ENCODE measurements at regions not wholly inside any gene's neighbourhood (a gene's known extent, or its start where the extent isn't known, plus 50 kb on each side); places are given as distances from the start of the nearest gene placed in this dataset.
"Not testable (repeated sequence)": the region's sequence is repeated elsewhere in the genome, so short reads cannot be mapped to it uniquely, and the experiment has no call there.

DNA sequence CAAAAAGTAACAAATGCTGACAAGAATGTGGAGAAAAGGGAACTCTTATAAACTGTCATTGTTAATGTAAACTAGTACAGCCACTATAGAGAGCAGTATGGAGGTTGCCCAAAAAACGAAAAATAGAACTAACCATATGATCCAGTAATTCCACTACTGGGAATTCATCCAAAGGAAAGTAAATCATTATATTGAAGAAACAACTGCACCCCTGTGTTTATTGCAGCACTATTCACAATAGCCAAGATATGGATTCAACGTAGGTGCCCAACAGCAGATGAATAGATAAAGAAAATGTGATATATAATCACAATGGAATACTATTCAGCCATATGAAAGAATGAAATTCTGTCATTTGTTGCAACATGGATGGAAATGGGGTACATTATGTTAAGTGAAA lies 188.0 kb upstream of the E2F7 start:
- no peak for DNase-seq

DNA sequence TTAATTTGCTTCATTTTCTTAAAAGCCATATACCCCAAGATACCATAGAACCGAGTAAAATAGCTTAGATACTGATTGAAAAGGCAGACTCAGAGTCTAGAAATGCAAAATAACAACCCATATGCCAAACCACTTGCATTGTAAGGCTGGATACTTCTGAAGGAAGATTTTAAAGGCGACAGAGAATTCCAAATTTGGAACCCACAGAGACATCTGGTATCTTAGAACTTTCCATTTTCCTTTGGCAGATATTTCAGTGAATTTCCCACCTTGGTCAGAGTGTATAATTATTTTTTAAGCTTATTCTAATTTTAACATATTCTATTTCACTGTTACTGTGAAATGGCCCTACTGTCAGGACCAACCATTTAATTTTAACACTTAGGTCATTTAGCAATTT lies 186.4 kb upstream of the E2F7 start:
- no peak for DNase-seq

DNA sequence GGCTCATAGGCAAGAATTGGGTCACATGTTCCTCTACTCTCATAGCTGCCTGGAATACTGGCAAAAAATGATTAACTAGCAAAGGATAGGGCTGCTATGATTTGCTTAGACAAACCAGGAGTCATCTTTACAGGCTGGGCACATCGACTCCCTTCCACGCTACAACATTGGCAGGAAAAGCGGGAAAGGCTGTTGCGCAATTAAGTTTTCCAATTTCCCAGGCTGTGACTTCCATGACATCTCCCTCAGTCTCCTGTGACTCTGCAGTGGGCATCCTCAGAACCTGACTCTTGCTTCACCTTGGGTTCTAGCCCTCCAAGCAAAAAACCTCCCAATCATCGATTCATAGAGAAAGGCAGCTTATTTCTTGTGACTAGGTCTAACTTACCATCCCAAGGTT lies 184.5 kb upstream of the E2F7 start:
- no peak for DNase-seq

DNA sequence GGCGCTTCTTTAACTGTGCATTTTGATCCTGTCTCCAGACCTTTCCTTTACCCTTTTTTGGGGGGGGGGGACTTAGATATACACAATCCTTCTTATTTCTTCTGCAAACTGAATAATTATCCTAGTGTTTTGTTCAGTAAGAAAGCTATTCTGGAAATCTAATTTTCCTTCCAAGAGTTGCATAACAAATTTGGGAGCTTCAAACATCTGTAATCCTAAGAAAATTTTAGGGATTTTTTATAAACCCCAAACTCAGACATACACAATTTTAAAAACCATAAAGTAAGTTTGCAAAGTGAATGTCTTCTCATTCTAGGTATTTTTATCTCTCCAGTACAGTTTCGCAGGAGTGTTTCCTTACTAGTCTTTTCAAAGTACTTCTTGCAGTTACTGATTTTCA lies 182.7 kb upstream of the E2F7 start:
- DNase-seq = no peak

DNA sequence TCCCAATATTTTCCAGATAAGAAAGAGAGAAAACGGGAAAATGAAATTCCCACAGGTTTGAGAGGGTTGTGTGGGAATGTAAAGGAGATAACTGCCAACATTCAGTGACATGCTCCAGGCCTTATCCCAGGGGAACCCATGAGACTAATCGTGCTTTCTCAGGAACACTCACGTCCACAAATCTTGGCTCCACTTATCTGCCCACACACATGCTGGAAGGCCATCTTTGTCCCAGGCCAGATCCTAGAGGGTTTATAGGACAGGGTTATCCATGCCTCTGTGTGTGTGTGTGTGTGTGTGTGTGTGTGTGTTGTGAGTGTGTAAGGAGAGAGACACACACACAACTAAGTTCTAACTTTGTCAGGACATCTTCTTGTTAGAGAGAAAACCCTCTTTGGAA lies 182.2 kb upstream of the E2F7 start:
- no peak for DNase-seq

DNA sequence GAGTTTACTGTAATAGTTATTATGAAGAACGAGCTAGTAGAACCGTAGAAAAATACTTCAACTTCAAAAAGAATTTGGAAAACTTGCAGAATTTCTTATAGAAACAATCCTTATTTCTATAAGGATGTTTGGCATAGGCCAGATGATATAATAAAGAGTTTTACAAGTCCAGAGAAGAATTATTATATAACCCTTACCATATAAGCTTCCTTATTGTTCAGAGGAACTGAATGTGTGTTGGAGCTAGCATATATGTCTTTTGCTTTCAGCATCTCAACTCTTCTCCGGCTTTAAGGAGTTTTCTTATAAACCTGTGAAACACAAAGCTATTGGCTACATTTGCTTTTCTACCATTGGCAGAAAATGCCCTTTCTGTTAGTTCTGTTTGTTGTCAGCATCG lies 178.0 kb upstream of the E2F7 start:
- no peak for DNase-seq

DNA sequence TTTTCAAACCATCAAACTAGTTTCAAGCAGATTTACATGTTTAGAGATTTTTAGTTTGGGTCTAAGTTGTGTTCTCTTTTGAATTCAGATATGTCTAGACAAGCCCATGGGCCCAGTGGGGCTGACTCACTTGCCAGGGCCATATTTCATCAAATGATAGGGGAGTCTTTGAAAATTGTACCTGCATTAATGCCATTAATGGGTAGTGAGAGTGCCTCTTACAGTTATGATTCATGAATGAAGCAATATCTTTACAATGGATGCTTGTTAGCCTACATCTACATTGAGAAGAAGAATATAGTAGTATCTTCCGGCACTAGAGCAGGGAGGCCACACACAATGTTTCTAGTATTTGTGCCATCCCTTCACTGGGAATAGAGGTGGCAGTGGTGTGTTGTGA lies 174.2 kb upstream of the E2F7 start:
- DNase-seq = no peak

DNA sequence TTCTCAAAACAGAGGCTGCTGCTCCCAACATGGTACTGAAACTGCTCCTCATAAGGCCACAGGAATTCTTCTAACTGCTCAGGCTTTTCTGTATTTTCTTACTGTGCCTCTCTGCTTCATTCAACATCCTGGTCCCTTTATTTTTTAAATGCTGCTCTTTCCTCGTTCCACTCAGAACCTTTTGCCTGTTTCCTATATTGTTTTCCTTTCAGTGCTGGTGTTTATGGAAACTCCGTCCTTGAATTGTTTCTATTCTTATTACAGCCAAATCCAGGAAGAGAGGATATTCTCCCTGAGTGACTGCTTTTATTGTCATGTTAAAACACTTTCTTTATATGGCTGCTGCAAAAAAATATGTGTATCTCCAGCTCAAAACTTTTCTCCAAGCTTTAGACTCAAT lies 173.0 kb upstream of the E2F7 start:
- DNase-seq = no peak

DNA sequence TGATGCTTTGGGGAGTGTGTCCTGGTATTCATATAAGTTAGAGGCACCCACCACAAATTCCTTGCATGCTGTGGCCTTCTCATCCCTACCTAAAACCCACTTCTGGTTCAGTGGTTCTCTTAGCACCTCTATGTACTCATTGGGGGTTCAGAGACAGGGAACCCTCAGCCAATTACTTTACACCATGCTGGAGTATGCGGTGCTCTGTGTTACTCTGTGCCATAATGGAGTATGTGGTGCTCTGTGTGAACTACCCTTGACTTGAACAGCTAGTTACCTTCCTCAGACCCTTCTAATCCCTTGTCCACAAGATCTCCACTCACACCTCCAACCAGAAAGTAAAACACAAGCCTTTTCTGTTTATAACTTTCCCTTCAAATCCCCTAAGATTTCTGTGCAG lies 172.5 kb upstream of the E2F7 start:
- no peak for DNase-seq

DNA sequence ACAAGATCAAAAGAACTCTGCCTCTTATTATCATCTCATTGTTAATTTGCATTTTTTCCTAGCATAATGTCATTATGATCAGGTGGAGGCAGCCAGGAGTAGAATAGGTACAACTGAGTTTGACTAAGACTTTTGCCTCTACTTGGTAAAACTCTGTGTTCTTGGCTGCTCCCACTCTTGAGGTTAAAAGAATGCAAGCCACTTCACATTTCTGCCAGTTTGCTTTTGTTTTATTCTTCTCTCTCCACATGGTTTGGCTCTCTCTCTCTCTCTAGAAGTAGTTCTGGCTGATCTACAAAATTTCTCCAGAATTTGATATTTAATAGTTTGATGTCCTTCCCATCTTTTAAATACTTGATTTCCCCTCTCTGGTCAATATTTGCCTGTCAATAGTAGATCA lies 170.7 kb upstream of the E2F7 start:
- DNase-seq = no peak

DNA sequence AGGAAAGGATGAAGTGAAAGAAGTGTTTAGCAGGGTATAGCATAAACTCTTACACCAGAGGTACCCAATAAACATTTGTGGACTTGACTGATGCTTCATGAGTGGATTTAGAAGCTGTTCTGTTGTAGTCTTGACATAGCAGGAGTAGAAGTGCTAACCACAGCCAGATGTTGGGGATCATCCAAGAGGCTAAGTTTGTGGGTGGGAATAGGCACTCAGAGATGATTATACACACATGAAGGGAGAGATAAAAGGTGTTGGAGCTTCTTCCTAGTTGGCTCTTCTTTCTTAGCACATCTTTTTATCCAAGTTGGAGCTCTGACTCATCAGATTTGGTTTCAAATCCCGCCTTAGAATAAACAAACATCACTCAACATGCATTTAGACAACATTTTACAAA lies 166.7 kb upstream of the E2F7 start:
- no peak for DNase-seq

DNA sequence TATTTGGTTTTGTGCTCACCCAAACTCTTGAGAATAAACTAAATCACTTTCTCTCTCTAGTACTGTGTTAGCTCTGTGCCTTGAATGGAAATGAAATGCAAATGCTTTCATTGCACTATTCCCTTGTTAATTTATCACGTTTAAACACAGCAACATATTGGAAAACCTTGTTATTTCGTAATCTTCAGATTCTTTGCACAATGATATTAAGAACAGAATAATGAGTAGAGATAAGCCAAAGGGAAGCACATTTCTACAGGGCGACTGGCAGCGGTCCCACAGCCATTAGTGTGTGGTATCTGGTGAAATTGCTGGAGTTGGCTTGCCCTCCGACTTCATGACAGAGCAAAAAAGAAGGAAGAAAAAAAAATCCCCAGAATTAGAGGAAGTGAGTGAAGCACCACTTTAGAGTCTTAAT lies 166.1 kb upstream of the E2F7 start:
- DNase-seq = peak; percentile 4

DNA sequence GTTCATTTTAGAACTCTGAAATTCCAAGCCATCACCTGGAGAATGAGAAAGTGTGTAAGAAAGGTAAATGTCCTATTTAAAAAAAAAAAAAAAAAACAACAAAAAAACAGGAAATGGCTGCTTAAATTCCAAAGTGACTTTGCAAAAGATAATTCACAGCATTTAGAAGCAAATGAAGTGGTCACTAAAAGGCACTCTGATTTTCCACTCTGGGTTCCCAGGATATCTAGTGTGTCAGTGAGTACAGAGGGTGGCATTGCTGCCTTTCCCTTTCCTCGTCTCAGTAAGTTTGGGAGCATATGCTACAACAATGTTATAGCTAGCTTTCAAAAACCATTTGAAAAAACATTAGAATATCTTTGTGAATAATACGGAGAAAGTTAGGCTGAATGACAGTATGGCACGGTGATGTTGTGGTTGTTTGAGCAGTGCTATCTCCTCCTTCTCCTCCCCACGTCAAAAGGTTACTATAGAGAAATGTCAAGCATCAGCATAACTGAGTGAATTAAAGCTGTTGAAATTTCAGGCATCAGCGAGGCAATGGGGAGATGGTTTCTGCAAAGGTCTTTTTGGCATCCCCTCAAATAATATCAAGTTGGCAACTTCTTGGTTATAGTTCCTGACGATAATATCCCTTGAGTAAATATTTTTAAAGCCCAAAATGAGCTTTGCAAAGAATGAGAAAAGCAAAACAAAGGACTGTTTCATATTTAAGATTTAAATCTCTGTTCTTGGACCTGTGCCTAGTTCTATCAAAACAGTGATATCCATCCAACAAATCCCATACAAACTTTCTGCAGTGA lies 164.5 kb upstream of the E2F7 start:
- DNase-seq = no peak

DNA sequence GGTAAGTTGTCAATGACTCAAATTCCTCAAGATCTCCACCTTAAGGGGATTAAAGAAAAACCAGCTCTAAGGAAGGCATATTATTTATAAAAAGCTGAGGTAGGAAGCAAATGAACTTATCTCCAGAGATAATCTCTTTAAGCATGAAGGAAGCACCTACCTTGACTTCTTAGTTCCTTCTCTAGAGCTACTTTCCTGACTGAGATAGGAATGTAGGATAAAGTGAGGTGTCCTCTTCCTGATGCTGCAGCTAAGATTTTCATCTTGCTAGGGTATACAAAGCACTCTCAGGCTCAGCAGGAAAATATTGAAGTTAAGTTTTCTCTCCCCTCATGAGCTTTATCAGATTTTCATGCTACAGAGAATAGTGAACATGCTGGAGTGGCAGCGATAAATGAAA lies 163.0 kb upstream of the E2F7 start:
- DNase-seq = no peak

DNA sequence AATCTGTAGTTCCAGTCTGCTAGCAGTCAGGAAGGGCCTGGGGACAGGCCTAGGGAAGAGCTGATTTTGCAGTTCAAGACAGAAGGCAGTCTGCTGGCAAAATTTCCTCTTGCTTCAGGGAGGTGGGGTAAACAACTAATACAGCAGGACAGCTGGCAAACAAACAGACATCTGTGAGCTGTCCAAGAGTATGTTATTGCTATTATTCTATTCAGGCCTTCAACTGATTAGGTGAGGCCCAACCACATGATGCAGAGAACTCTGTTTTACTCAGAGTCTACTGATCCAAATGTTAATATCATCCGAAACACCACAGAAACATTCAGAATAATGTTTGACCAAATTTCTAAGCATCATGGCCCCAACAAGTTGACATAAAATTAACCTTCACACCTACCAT lies 161.0 kb upstream of the E2F7 start:
- no peak for DNase-seq

DNA sequence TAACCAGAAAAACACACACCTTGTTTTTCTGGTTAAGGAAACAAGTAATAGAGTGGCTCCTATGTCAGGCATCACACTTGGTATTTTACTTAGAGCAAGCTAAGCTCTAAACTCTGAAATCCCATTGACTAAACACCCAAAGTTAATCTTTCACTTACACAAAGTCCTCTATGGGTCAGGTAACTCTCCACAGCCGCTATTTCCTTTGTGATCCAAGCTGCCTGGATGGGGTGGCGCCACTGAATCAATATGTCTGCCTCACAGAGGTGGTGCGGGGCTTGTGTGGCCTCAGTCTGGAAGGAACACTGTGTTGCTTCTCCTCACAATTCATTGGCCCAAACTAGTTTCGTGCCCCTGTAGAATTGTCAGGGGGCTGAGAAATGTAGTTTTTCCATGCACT lies 160.0 kb upstream of the E2F7 start:
- no peak for DNase-seq

DNA sequence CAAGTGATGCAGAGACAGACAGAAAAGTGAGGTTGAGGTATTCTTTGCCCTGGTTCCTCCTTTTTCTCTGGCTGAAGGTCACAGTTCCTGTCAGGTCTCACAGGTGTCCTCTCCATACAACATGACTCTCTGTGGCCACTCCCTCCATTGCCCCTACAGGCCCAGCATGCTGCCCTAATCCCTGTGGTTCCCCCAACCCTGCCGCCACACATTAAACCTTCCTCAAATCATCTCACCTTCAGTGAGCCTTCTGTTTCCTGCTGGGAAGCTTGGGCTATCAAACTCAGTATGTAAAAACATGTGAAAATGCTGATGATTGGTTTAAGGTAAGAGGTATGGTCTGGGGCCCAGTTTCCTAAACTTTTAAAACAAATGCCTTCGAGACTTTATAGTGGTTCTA lies 159.0 kb upstream of the E2F7 start:
- no peak for DNase-seq

DNA sequence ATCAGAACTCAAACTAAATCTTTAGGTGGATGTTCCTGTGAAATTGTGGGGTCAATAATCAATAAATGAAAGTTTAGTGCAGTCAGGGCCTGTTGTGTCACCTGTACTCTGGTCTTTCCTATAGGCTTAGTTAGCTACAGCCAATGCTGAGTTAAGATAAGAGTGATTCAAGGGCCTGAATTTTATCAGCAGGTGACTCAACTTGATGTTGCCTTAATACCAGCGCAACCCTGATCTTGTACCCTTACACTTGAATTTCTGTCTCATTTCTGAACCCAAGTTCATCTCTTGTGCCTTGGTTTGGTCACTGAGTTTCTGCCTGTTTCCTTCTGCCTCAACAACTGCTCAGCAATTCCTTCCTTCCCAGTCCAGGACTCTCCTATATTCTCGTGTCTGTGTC lies 157.0 kb upstream of the E2F7 start:
- DNase-seq = no peak

DNA sequence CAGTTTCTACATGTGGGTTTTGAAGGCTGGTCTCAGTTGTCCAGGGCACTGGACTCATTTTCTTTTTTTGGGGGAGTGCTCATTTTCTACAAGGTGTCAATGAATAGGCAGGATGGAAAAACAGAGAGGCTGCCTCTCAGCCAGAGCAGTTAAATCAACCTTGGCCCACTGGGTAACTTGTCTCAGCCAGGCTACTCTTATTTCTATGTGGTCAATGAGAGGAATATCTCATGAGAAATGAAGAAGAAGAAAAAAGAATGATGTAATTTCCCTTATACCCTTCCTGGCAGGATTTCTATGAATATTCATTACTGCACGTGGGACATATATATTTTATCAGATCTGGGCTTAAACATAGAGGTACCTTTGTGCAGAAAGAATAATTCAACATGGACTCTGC lies 155.2 kb upstream of the E2F7 start:
- no peak for DNase-seq

DNA sequence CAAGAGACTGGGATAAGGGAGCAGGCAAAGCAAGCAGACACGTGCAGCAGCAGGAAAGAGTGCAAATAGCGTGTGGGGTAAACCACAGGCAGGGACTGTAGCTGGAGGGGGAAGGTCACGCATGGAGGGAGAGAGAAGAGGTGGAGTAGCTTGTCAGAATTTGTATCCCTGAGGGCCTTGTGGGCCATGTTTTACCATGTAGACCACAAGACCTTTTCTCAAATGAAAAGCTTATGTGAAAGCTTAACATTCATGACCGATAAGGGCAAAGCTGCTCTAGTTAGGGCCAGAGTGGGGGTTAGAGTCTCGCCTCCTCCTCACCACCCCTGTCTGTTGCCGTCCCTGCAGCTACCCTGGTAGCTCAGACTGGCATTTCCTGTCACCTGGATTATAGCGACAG lies 152.9 kb upstream of the E2F7 start:
- DNase-seq = no peak

DNA sequence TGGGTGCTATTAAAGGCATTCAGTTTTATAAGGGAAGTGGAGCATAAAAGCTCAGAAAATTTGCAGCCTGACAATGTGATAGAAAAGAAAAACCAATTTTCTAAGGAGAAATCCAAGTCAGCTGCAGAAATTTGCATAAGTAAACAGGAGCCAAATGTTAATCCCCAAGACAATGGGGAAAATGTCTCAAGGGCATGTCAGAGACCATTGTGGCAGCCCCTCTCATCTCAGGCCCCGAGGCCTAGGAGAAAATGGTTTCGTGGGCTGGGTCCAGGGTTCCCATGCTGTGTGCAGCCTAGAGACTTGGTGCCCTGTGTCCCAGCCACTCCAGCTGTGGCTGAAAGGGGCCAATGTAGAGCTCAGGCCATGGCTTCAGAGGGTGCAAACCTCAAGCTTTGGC lies 150.8 kb upstream of the E2F7 start:
- not testable (repeated sequence) for DNase-seq

DNA sequence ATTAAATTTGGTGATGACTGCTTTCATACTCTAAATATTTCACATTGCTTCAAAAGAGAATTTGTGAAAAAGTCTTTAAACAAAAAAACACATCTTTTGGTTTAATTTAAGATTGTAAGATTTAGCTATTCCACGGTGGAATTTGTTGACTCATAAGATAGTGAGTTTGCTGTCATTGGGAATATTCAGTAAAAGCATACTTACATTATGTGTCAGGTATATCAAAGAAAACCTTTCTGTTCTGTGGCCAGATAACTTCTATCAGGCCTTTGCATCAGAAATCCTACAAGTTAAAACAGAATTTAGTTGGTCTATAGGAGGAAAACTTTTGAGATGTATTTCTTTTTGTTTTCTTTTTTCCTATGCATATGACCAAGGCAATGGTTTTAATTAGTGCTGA lies 148.8 kb upstream of the E2F7 start:
- no peak for DNase-seq

DNA sequence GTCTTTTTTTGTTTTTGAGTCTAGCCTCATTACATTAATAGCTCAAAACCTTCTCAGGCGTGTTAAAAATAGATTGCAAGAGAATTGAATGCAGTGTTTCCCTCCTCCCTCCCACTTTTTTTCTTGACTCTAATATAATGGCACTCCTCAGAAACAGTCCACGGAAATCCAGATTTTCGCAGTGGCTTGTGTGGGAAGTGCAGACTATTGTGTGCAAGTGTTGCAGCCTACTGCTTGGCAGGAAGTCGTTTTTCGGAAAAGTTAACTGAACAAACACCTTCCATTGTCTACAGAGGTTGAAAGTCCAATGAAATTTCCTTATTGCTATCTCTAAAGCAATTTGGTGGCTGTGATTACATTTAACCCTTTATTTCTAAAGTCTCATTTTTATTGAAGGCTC lies 147.9 kb upstream of the E2F7 start:
- no peak for DNase-seq

DNA sequence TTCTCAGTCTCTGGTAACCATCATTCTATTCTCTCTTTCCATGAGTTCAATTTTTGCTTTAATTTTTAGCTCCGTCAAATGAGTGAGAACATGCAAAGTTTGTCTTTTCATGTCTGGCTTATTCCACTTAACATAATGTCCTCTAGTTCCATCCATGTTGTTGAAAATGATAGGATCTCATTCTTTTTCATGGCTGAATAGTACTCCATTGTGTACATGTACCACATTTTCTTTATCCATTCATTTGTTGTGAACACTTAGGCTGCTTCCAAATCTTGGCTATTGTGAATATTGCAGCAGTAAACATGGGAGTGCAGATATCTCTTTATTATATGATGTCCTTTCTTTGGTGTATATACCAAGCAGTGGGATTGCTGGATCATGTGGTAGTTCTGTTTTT lies 145.4 kb upstream of the E2F7 start:
- no peak for DNase-seq

DNA sequence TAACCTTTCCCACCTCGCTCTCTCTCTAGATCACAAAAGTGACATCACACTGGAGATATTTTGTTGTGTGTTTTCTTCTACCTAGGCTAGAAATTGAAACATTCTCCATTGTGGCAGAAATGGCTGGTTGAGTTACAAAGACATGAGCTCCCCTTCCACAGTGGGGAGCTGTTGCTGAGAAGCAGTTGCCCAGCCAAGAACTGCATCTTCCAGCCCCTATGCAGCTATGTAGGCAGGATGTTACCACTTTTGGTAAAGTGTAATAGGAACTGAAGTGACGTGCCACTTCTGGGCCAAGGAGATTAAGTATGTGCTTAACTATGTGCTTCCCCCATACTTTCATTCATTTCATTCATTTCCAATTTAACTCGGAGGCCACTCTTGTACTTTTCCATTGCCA lies 138.7 kb upstream of the E2F7 start:
- DNase-seq = no peak

All from T1000 (cell line).